HG03064 (cell line): ENCODE measurements at regions not wholly inside any gene's neighbourhood (a gene's known extent, or its start where the extent isn't known, plus 50 kb on each side); places are given as distances from the start of the nearest gene placed in this dataset.
"Not testable (repeated sequence)": the region's sequence is repeated elsewhere in the genome, so short reads cannot be mapped to it uniquely, and the experiment has no call there.

Experiments
- ATAC-seq: cut with Tn5 transposase; IDR thresholded peaks from one replicate; pipeline ENCODE4 v1.9.1; 2021; ENCODE audit warnings: low read depth; ENCODE audit not compliant: unreplicated experiment

DNA sequence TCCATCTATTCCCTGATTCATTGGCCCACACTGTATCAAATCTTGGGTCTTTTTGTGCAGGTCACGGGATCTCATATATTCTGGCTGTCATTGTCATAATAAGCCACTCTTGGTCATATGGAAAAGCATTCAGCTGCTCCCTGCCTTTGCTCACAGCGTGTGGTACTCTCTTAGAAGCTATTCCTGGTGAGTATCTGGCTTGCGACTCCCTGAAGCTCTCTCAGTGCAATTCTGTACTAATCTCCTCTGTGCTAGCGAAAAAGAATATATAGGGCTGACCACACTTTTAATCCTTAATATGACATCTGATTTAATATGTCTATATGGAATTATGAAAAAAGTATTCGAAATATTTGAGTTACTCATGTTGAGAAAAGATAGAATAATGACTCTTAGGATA, 440.8 kb upstream of the GBE1 start:
- ATAC-seq: no peak

DNA sequence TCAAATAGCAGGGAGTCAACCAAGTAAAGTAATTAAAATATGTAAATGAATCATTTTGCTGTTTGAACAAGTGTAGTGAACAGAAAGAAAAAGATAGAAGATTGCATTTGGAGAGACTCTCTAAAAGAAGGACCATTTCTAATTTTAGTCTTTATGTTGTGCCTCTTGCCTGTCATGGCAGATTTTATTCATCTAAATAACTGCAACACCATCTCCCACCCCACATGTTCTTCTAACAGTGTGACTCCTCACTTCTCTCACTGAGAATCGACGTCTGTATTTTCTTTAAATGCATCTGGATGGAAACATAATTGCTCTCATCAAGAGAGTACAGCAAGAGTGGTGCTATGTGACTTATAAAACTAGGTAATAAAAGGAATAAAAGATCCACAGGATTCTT, 439.9 kb upstream of the GBE1 start:
- ATAC-seq: no peak

DNA sequence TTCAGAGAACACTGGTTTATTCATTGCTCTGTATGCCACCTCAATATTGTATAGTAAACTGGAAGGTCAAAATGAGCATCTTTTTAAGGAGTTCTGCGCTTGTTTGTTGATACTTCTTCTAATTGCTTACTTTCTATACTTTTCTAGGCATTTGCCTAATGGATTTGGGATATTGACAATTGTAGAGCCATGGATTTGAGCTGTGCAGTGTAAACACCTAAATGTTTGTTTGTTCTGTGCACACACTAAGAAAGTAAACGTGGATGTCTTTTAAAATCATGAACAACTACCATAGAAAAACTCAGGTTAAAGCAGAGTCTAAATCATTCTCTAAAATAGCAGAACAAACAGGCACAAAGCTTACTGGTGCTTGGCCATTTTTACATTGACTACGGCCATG, 436.6 kb upstream of the GBE1 start:
- no peak for ATAC-seq

DNA sequence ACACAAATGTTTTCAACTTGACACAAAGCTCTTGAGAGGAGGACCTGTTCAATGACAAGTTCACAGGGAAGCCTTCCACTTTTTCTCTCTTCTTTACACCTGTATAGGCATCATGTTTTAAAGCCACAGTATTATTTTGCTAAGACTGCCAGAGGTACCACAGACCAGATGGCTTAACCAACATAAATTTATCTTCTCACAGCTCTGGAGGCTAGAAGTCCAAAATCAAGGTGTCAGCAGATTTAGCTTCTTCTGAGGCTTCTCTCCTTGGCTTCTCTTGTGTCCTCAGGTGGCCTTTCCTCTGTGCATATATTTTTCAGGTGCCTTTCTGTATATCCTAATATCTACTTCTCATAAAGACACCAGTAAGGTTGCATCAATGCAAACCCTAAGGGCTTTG, 435.2 kb upstream of the GBE1 start:
- ATAC-seq: no peak

DNA sequence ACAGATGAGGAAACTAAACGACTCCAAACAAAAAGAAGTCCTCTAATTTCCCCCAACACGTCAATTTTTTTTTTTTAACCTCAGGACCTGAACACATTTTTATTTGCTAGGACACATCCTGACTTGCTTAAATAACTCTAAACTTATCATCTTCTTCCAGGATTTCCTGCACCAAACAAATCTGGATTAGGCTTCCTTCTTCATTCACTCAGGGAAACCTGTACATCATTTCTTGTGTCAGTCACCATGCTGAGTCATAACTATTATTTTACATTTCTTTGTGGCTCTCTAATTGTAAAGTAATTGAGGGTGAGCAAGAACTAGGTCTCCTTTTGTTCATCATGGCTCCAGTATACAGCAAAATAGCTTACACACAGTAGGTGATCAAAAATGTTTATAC, 433.4 kb upstream of the GBE1 start:
- ATAC-seq: no peak

DNA sequence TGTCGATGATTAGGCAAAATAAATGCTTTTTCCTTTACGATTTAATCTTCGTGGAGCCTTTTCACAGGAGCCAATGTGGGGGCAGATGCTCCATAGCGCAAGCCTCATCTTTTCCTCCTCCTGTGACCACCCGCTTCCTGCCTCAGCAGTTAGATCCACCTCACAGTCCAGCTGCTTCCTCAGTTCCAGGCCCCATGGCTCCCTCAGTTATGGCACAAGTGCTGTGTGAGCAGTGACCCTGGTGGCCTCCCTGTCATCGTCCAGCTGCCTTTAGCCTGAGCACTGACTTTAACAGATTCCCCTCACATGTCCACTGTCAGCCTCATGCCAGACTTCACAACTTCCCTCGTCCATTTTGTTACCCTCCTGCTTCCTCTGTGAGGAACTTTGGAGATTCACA, 424.6 kb upstream of the GBE1 start:
- ATAC-seq: no peak

DNA sequence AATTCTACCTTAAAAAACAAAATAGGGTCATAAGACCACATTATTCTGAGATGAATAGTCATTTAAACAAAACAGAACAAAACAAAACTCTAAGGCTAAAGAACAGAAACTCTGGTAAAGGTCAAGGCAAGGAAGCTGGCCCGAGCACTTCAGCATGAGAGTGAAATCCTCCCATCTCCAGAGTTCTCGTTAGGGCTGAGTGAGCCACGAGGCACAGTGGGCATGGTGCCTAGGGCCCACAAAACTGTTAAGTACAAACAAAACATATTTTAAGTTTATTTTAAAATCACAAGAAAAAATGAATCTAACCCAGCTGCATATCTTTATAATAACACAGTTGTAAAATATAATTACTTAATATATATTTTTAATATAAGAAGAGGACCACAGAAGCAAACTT, 417.8 kb upstream of the GBE1 start:
- ATAC-seq: no peak

DNA sequence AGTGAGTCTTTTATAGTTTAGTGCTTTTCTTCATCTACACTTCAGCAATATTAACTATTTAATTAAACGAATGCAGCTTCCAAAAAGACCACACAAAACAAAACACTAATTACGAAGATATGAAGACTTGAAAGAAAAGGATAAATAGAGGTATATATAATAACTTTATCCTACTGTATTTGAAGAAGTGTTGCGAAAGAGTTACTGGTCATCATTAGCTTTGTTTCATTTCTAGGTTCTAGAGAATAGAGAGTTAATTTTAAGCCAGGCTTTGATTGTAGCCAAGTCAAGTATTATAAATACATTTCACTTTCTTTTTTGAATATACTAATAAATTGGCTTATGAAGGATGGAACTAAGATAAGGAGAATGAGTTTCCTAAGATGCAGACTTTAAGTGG, 416.8 kb upstream of the GBE1 start:
- ATAC-seq: no peak

DNA sequence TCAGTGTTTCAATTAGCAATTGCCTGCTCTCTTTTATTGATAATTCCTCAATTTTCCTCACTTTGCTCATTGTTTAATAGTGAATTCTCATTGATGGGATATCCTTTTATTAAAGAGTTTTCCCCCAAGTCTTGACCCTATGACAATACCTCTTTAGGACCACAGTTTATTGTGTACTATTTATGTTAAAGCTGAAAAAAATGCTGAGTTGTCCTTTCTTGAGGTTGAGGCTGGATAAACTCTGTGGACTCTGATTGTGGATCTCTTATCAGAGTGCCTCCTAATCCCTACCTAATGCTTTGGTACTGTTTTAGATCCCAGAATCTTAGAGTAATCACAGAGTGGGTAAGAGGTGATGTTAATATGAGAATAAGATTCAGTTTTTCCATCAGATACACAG, 416.3 kb upstream of the GBE1 start:
- no peak for ATAC-seq

DNA sequence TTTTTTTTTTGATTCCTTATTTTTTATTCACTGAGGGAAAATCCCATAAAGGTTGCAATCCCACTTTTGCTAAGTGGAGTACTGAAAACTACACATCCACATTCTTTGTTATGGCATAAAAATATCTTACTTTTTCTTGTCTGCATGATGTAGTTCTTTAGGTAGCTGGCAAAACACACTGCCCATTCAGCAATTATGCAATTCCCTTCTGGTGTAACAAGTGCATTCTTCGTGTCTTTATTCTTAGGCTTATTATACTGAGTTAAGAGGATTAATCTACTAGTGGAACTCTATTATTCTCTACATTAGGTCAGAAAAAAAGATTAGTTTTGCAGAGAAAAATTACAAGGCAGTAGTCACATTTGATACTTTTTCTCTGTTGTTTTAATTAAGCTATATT, 403.8 kb upstream of the GBE1 start:
- no peak for ATAC-seq

DNA sequence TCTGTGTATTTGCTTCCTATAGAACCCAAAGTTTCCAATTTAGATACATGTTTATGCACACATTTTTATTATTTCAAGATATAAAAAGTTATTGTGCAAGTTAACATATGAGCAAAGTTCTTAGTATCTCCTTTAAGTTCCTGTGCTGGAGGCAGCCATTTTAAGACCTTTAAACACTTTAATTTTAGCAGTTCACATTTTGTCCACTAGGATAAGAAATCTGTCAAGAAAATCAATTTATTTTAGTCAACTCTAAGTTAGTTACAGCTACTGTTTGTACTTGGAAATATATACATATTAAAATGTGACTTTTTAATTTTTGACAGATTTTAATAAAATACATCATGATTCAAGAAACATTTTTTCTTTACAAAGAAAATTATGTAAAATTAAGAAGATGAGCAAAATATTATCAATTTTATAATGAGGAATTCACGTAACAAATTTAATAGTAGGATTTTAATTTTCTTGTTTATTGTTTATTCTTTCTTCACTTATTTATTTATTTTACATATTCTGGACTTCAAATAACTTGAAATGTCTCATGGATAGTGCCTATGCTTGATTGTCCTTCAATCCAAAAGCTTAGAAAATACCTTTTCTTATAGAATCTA, 402.6 kb upstream of the GBE1 start:
- ATAC-seq: no peak

DNA sequence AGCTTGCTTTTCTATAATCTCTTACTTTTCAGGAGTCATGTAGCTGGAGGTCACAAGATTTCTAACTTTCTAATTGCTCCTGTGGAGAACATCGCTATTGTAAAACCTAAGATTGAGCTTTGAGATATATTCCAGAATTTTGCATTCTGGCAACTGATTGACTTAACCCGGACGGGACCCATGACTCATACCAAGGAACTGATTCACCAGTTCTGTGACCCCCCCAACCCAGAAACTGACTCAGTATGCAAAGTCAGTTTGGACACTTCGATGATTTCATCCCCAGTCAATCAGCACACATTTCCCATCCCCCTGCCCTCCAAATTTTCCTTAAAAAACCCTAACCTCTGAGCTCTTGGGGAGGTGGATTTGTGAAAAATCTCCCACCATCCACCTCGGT, 396.5 kb upstream of the GBE1 start:
- ATAC-seq: no peak

DNA sequence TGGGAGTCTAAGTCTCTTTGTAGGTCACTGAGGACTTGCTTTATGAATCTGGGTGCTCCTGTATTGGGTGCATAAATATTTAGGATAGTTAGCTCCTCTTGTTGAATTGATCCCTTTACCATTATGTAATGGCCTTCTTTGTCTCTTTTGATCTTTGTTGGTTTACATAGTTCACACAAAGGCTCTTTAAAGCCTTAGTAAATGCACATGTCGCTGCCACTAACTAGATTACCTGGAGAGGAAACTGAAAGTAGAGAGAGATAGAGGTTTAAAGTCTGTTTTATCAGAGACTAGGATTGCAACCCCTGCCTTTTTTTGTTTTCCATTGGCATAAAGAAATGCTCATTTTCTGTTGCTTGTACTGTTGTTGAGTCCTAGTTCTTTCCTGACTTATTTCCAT, 392.4 kb upstream of the GBE1 start:
- ATAC-seq: not testable (repeated sequence)

DNA sequence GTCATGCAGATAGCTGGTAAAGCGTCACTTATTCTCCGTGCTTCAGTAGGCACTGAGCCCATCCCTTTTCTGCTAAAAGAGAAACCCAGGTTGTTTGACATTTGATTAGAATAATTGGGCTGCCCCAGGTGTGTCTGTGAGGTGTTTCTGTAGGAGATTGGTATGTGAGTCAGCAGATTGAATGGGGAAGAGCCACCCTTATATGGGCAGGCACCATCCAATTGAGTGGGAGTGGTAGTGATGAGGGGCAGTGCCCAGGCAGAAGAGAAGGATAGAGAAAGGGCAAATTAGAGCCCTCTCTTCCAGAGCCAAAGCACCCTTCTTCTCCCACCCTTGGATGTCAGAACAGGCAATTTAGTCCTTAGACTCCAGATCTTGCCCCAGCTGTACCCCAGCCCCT, 384.3 kb upstream of the GBE1 start:
- no peak for ATAC-seq

DNA sequence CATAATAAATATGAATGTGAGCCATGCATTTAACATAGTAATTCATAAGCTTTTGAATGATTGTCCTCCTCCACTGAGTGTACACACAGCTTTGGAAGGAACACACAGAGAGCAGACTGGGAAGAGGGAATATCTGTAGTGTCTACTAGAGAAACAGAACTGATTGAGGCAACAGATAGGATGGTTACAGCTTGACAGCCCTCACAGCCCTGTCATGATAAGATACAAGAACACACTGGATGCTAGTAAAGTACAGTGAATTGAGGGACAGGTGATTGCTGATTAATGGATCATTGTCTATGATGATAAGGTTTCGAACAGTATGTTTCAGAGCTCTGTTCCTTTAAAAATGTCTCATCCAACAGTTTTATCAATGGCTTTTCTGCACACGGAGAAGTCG, 383.4 kb upstream of the GBE1 start:
- no peak for ATAC-seq

DNA sequence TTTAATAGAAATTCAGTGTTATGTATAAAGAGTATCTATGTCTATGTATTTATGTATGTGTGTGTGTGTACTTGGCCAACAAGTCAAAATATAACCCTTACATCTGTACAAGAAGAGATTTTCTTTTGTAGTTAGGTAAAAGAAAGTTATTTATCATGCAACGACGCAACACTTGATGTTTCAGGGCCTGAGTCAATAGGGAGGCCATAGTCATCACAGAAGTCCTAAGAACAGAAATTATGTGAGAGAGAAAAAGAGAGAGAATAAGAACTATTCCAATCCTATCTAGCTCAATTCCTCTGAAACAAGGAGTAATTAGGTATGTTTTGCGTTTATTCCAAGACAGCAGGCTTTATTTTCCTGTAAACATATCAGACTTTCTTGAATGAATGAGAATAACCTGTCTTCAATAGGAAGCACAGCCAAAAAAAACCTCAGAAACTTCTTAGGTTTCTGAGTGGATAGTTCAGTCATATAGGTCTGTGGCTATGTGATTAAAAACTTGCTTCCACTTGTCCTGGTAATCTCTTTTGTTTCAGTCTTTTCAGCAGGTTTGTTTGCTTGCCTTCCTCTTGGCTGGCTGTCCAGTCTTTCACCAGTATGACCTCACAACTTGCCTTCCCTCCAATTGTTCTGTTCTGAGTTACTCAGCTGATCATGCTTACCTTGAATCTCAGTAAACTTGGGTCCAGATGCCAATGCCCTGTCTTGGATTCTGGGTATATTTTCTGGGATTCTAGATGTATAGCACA, 382.4 kb upstream of the GBE1 start:
- no peak for ATAC-seq

DNA sequence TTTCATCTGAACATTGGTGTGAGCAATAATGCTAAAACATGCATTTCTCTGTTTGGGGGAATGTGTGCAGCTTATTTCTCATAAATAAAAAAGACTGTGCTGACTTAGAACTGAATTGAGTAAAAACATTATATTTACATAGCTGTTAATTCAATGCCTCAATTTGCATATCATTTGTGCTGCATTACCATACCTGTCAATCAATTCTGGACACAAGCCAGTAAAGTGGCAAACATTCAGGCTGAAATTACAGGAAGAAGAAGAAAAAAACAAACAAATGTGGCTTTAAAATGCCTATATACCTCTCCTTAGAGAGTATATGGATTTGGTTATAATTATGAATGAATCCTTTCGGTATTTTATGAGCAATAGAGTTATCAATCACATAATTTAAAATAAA, 380.1 kb upstream of the GBE1 start:
- ATAC-seq: no peak

DNA sequence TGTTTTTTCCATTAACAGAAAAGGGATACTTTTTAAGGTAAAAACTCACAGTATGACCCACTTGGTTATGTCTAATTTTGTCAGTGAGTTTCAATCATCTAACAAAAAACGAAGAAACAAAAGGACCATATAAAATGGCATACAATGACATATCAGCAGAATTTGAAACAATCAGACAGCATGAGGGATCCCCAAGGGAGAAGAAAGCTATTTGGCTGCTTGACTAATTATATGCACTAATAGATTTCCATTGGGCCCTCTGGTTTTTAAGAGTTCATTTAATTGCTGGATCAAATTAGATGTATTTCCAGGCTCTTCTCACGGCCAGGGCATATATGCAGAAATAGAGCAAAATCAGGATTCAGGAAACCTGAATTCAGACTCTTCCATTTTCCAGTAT, 376.4 kb upstream of the GBE1 start:
- ATAC-seq: no peak

DNA sequence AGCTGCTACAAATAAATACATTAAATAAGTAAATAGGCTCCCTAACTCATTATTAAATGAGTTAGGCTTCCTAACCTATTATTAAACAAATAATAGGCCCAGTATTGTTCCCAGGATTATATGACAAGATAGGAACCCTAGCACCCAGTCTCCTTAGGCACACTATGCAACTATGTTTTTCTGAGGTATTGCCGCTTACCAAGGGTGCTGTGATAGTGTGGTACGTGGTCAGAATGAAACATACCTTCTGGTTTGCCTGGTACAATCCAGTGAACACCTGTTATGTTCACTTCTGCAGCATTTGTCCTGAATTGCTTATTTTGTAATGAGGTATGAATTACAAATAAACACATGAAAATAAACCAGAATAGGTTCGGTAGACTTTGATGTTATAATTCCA, 375.6 kb upstream of the GBE1 start:
- no peak for ATAC-seq

DNA sequence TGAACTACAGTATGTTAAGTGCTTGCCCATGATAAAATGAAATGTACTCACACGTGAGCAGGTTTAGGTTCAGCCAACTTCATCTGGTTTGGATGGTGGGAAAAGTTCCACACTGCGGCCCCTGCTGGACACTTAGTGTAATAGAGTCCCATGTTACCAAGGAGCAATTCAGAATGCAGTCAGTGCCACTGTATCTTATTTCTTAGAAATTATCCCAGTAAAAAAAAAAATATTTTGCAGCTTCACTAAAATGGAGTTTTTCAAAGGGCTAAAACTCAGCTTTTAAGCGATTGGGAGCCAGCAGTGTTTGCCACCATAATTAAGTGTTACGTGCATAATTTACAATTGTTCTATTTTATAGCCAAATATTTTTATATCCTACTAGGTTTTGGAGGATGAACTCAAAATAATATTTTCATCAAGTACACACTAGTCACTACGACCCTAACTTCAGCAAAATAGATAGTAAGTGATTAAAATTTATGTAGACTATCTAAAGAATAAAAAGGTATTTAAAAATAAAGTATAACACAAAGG, 371.7 kb upstream of the GBE1 start:
- ATAC-seq: peak; percentile 86

DNA sequence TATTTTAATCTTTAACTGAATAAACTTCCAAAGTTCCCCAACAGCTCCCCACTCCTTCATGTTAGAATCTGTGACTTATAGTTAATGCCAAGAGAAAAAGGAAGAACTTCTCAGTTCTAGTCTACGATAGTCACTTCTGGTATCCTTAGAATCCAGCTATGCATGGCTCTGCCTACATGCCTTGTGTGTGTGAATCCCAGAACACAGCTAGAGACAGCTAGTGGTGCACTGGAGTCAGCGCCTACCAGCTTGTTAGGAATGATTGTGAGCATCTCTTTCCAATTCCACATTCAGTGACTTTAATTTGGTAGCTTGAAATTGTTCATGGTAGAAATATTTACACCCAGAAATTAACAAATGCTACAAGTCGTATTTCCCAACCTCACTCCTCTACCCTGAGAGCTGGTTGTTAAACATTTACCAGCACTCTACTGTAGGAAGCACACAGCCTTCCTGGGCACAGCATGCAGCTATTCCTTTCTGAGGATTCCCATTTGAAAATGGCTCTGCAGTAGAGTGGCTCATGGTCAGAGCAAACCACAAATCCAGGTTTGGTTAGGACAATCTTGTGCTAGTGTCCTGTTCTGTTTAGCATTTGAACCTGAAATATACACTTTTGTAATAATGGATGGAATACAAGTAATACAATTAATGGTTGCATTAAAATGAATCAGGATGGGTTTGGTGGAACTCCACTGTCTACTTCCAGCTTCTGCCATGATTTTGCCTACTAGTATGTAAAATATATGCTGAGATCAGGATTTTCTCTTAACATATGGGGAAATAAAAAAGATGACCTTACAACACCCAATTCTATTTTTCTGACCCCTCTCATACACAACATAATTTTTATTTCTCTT, 371.0 kb upstream of the GBE1 start:
- peak; percentile 16 for ATAC-seq
